Thyroid gland (tissue), 4 donors: ENCODE measurements at regions not wholly inside any gene's neighbourhood (a gene's known extent, or its start where the extent isn't known, plus 50 kb on each side); places are given as distances from the start of the nearest gene placed in this dataset.

Experiments
- DNase-seq, 2 donors: peaks; one replicate each; pipeline ENCODE4 v3.0.0-alpha.2; 2019
- H3K27ac ChIP-seq, 3 donors: fragments of 200-600 bp; sonication (generic); 1 replicate in 2 of 3; 2 replicates in 1 of 3; pipeline ENCODE4 v1.5.1; 2016 to 2019; ENCODE audit warnings: mild to moderate bottlenecking in 1 of 3, moderate library complexity in 1 of 3
- H3K27me3 ChIP-seq: fragments of 200-600 bp; sonication (generic); one replicate; pipeline ENCODE4 v1.5.1; 2019
- H3K36me3 ChIP-seq, 2 donors: fragments of 200-600 bp; sonication (generic); one replicate each; pipeline ENCODE4 v1.5.1; 2016 to 2019
- H3K4me1 ChIP-seq, 2 donors: fragments of 200-600 bp; sonication (generic); one replicate each; pipeline ENCODE4 v1.5.1; 2017 to 2019
- H3K4me3 ChIP-seq, 3 donors: fragments of 200-600 bp; sonication (generic); replicated peaks in 1 of 3; 1 replicate in 2 of 3; 2 replicates in 1 of 3; pipeline ENCODE4 v1.5.1; 2016; ENCODE audit warnings: mild to moderate bottlenecking in 1 of 3
- H3K9me3 ChIP-seq: fragments of 200-600 bp; sonication (generic); one replicate; pipeline ENCODE4 v1.5.1; 2017
- POLR2A ChIP-seq, 2 donors: fragments of 450-650 bp; IDR thresholded peaks; one replicate each; pipeline ENCODE4 v1.6.1; 2017; ENCODE audit warnings: antibody characterized with exemption in 2 of 2, mild to moderate bottlenecking in 2 of 2, moderate library complexity in 1 of 2
- WGBS, 2 donors: methylation state at CpG; one replicate each; pipeline ENCODE4 v1.1.5; 2017; 5-methylcytosine and 5-hydroxymethylcytosine counted together
- intact Hi-C: fragments of 100-400 bp; cut with DNase I; formaldehyde crosslinking; loops from one replicate; pipeline ENCODE4 v1.15.1; 2023
- TF ChIP-seq, protein P1 (sequence below), 6 experiments: fragments of 200-600 bp in 3 of 6; fragments of 450-650 bp in 3 of 6; sonication (generic) in 3 of 6; IDR thresholded peaks; one replicate each; pipeline ENCODE4 v1.5.1; 2016 to 2019; ENCODE audit warnings: antibody characterized with exemption in 6 of 6, mild to moderate bottlenecking in 2 of 6, inconsistent platforms in 1 of 6, moderate library complexity in 1 of 6

DNA sequence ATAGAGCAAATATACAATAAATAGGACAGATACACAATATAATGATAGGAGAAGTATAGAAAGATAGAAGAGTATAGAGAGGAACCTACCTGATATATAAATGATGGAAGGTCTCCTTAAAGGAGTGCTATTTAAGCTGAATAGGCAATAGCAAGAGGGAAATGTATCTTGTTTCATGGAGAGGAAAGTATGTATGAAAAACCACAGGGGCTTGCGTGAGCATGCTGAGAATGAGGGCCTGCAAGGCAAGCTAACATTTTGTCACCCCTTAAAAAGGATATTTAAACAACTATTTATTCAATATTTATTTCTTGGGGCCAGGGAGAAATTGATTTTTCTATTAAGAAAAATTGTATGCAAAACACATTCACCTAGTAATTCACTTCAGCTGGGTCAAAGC lies 150.9 kb upstream of the ZRANB2 start:
- 87 to 94% methylated on average over 1 of the region's 1 CpG for WGBS, 2 donors
- intact Hi-C loops, result no loop called here
- H3K4me1 ChIP-seq, result no peaks in the 10 kb centered on the region
- no peaks in the 10 kb centered on the region for H3K9me3 ChIP-seq
- DNase-seq, result no peak
- TF ChIP-seq, protein P1, sequence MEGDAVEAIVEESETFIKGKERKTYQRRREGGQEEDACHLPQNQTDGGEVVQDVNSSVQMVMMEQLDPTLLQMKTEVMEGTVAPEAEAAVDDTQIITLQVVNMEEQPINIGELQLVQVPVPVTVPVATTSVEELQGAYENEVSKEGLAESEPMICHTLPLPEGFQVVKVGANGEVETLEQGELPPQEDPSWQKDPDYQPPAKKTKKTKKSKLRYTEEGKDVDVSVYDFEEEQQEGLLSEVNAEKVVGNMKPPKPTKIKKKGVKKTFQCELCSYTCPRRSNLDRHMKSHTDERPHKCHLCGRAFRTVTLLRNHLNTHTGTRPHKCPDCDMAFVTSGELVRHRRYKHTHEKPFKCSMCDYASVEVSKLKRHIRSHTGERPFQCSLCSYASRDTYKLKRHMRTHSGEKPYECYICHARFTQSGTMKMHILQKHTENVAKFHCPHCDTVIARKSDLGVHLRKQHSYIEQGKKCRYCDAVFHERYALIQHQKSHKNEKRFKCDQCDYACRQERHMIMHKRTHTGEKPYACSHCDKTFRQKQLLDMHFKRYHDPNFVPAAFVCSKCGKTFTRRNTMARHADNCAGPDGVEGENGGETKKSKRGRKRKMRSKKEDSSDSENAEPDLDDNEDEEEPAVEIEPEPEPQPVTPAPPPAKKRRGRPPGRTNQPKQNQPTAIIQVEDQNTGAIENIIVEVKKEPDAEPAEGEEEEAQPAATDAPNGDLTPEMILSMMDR (IDR thresholded peaks at IDR 0.05), result no peak
- TF ChIP-seq POLR2A (IDR thresholded peaks at IDR 0.05), result no peak
- H3K27me3 ChIP-seq, result no peaks in the 10 kb centered on the region
- no peaks in the 10 kb centered on the region for H3K36me3 ChIP-seq
- H3K4me3 ChIP-seq, result no peak overlapping the region
- H3K27ac ChIP-seq, result no peak overlapping the region

DNA sequence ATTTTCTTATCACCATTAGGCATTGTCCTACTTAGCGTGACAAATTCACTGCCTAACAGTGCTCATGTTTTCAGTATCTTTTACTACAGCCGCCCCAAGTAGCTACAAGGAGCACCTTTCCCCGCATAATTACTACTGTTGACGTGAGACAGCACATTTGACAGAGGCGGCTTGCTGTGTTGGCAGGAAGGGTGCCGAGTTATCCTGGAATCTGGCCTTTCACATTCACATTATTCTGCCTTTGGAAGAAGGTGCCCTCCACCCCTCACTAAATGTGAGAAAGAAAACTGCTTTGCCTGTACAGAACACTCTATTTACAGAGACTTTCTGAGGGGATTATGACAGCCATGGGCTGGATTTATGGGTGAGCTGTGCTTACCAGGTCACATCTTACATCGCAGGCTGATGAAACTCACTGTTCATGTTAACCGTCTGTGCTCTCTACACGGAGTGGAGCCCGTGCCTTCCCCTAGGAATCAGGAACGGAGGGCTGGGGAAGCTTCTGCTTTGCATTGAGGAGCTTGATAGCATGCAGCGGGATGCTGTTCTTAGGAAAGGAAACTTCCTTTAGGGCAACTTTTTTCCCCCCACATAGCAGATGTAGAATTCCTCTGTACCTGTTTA lies 148.0 kb upstream of the ZRANB2 start:
- Histone ChIP-seq H3K4me1 (no peaks in the 10 kb centered on the region), H3K4me3 (no peak overlapping the region), H3K27me3 (no peaks in the 10 kb centered on the region), H3K36me3 (no peaks in the 10 kb centered on the region), H3K27ac (no peak overlapping the region), H3K9me3 (no peaks in the 10 kb centered on the region)
- intact Hi-C loops, result no loop called here
- 60 to 70% methylated on average over 12 of the region's 12 CpGs for WGBS, 2 donors
- no peak for TF ChIP-seq POLR2A (IDR thresholded peaks at IDR 0.05)
- TF ChIP-seq, protein P1 (IDR thresholded peaks at IDR 0.05), result no peak
- no peak for DNase-seq

DNA sequence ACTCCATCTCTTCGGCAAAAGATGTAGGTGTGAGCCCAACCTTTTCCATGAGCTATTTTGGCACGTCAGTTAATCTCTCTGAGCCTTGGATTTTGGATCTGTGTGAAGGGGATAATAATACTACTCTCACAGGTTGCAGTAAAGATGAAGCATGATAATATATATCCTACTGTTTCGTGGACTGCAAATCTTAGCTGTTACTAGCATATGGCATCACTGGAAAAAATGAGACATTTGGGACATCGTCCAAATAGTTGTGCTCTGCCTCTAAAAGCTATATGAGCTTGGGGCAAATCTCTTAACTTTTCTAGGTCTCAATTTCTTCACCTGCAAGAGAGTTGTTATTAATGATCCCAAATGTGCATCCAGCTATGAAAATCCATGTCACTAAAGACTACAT lies 147.4 kb upstream of the ZRANB2 start:
- no peaks in the 10 kb centered on the region for H3K27me3 ChIP-seq
- intact Hi-C loops, result no loop called here
- no peaks in the 10 kb centered on the region for H3K36me3 ChIP-seq
- H3K9me3 ChIP-seq, result no peaks in the 10 kb centered on the region
- TF ChIP-seq, protein P1 (IDR thresholded peaks at IDR 0.05), result no peak
- no peak for TF ChIP-seq POLR2A (IDR thresholded peaks at IDR 0.05)
- WGBS, 2 donors, result 92 to 94% methylated on average over 4 of the region's 4 CpGs
- no peak for DNase-seq
- H3K4me1 ChIP-seq, result no peaks in the 10 kb centered on the region
- no peak overlapping the region for H3K4me3 ChIP-seq
- H3K27ac ChIP-seq, result no peak overlapping the region

DNA sequence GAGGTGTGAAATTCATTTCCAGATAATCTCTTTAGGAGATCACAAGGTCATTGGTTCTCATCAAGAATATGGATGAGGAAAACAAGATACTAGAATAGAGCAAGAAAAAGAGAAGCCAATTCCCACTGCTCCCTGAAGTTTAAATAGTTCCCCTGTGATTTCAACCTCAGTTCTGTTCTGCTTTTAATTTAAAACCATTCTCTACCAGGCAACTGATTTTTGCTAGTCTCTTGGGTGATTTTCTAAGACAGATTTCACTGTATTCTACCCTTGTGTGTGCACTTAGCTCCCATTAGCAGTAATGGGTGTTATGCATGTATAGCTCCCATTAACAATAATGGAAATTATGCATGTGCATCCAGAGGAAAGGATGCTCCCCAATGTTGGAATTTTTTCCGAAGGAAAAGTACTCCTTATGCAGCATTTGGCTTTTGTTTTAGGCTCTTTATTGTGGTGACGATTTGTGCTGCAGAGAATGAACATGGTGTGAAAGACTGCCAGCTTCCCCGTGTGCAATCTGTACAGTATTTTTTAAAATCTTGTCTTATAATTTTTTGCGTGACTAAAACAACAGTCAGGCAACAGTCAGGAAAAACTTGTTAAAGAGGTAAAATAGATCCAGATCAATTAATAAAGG lies 144.0 kb upstream of the ZRANB2 start:
- Histone ChIP-seq H3K4me1 (no peaks in the 10 kb centered on the region), H3K36me3 (no peaks in the 10 kb centered on the region), H3K27me3 (no peaks in the 10 kb centered on the region), H3K4me3 (no peak overlapping the region), H3K27ac (no peak overlapping the region), H3K9me3 (no peaks in the 10 kb centered on the region)
- no peak for DNase-seq
- no peak for TF ChIP-seq POLR2A (IDR thresholded peaks at IDR 0.05)
- TF ChIP-seq, protein P1 (IDR thresholded peaks at IDR 0.05), result no peak
- 82% methylated on average over 4 of the region's 4 CpGs for WGBS, 2 donors
- intact Hi-C loops, result no loop called here

DNA sequence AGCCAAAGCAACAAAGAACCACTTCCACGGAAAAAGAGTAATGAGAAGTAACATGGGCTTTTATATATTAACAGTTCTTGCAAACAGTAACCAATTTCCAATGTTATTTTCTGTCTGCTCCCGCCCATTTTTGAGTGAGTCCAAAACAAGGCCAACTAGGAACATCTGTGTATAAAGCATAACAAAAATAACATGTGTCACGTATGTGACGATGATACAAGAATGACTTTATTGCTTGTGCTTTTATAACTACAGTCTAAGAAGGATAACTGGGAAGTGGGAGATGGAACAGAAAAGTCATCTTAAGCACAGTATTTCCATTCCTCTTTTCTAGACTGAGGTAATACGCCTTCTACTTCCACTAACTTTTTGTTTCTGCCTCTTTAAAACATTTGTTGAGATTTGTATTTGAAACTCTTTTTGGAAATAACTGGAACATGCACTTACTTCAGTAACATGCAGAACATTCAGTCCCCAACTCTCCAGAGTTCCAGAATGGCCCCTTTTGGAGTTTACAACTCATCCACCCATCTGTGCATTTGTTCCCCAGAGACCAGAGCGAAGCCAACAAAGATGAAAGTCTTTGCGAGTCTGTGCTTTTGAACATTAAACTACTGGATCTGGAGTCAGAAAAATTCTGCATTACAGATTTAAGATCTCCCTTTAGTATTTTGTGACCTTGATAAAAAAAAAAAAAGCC lies 143.0 kb upstream of the ZRANB2 start:
- TF ChIP-seq, protein P1 (IDR thresholded peaks at IDR 0.05), result no peak
- no peak for TF ChIP-seq POLR2A (IDR thresholded peaks at IDR 0.05)
- H3K27ac ChIP-seq, result no peak overlapping the region

More for the DNA sequence above, 143.0 kb upstream of the ZRANB2 start:
- intact Hi-C loops, result no loop called here
- H3K36me3 ChIP-seq, result no peaks in the 10 kb centered on the region
- H3K4me3 ChIP-seq, result no peak overlapping the region
- no peaks in the 10 kb centered on the region for H3K9me3 ChIP-seq
- H3K27me3 ChIP-seq, result no peaks in the 10 kb centered on the region
- DNase-seq, result no peak
- H3K4me1 ChIP-seq, result no peaks in the 10 kb centered on the region
- WGBS, 2 donors, result 80 to 85% methylated on average over 7 of the region's 7 CpGs
